ENCODE measurements at regions not wholly inside any gene's neighbourhood (a gene's known extent, or its start where the extent isn't known, plus 50 kb on each side); places are given as distances from the start of the nearest gene placed in this dataset.

DNA sequence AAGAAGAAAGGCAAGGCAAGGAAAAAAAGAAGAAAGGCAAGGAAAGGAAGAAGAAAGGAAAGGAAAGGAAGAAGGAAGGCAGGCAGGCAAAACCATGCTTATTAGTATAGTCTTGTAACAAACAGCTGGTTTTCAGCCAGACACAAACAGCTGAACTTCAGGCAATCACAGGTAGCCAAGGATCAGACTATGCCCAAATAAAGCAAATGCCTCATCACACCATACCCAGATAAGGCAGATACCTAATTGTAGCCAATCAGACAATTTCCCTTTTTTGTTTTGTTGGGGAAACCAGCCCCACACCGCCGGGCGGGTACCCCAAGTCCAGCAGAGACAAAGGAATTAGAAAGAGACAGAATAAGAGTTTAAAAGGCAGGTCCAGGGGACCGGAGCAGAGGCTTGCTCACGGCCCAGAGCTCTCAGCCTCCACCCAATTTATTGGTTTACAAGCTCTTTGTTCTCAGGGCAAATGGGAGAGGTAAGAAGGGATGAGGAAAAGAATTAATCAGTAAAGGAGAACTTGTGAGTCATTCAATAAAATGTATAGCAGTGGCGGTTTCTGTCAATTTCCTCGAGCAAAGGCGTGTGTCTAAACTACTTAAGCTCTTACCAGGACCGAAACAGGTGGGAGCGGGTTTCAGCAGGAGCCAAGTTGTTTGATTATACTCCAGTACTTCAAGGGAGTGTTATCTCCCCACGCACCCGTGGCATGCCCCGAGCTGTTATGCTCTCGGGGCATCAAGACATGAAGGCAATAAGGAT is 886.8 kb downstream of the KCNT2 start:
- DNase-seq: no peak
- no peak for TF ChIP-seq EZH2 (IDR thresholded peaks at IDR 0.05; ENCODE audit: borderline replicate concordance, low read depth, low read length, severe bottlenecking)
- TF ChIP-seq, protein P1, sequence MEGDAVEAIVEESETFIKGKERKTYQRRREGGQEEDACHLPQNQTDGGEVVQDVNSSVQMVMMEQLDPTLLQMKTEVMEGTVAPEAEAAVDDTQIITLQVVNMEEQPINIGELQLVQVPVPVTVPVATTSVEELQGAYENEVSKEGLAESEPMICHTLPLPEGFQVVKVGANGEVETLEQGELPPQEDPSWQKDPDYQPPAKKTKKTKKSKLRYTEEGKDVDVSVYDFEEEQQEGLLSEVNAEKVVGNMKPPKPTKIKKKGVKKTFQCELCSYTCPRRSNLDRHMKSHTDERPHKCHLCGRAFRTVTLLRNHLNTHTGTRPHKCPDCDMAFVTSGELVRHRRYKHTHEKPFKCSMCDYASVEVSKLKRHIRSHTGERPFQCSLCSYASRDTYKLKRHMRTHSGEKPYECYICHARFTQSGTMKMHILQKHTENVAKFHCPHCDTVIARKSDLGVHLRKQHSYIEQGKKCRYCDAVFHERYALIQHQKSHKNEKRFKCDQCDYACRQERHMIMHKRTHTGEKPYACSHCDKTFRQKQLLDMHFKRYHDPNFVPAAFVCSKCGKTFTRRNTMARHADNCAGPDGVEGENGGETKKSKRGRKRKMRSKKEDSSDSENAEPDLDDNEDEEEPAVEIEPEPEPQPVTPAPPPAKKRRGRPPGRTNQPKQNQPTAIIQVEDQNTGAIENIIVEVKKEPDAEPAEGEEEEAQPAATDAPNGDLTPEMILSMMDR (IDR thresholded peaks at IDR 0.05; ENCODE audit: borderline replicate concordance, extremely low read depth, low read length, poor library complexity, severe bottlenecking): no peak
- no peak overlapping the region for H3K27ac ChIP-seq (ENCODE audit: low read length)
- ATAC-seq (ENCODE audit: insufficient read depth, low read depth): no peak
- H3K79me2 ChIP-seq (ENCODE audit: insufficient read depth, low read length): no peaks in the 10 kb centered on the region
- no peak overlapping the region for H3K9ac ChIP-seq (ENCODE audit: low read depth, low read length)
- H3K4me2 ChIP-seq (ENCODE audit: insufficient read depth, low read length): no peak overlapping the region
- no peaks in the 10 kb centered on the region for H3K36me3 ChIP-seq (ENCODE audit: insufficient read depth, low read length)
- no peaks in the 10 kb centered on the region for H3K4me1 ChIP-seq (ENCODE audit: insufficient read depth, low read length)
- H4K20me1 ChIP-seq (ENCODE audit: insufficient read depth, low read length): no peaks in the 10 kb centered on the region
- no peak overlapping the region for H3K4me3 ChIP-seq (ENCODE audit: low read depth in 1 of 2, low read length in 2 of 2)
- no peaks in the 10 kb centered on the region for H3K27me3 ChIP-seq (ENCODE audit: insufficient read depth, low read length, poor library complexity)
- no peaks in the 10 kb centered on the region for H3K9me3 ChIP-seq (ENCODE audit: insufficient read depth, low read length, severe bottlenecking)
- H2AFZ ChIP-seq (ENCODE audit: low read depth, low read length): no peak overlapping the region

DNA sequence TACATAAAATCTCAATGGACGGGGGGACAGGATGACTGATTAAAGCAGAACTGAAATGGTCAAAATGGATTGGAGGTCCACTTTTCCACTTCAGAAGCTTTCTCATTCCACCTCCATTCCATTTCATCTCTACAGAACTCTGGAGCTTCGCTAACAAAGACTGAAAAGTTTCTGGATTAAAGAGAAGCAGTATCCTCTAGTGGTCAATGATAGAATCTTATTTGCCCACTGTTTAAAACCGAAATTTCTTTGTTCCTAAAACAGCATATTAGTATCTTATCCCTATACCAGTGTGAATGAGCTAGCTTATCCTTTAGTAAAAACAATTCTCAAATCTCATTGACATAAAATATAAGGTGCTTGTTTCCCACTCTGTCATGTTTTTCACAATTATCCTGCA is 890.6 kb downstream of the KCNT2 start:
- H2AFZ ChIP-seq (ENCODE audit: low read depth, low read length): no peak overlapping the region
- TF ChIP-seq, protein P1 (IDR thresholded peaks at IDR 0.05; ENCODE audit: borderline replicate concordance, extremely low read depth, low read length, poor library complexity, severe bottlenecking): no peak
- no peak for TF ChIP-seq EZH2 (IDR thresholded peaks at IDR 0.05; ENCODE audit: borderline replicate concordance, low read depth, low read length, severe bottlenecking)
- DNase-seq: no peak
- H3K9ac ChIP-seq (ENCODE audit: low read depth, low read length): no peak overlapping the region
- no peak for ATAC-seq (ENCODE audit: insufficient read depth, low read depth)
- no peaks in the 10 kb centered on the region for H3K27me3 ChIP-seq (ENCODE audit: insufficient read depth, low read length, poor library complexity)
- H3K79me2 ChIP-seq (ENCODE audit: insufficient read depth, low read length): no peaks in the 10 kb centered on the region
- H3K4me1 ChIP-seq (ENCODE audit: insufficient read depth, low read length): no peaks in the 10 kb centered on the region
- H3K9me3 ChIP-seq (ENCODE audit: insufficient read depth, low read length, severe bottlenecking): no peaks in the 10 kb centered on the region
- no peak overlapping the region for H3K4me3 ChIP-seq (ENCODE audit: low read depth in 1 of 2, low read length in 2 of 2)
- no peaks in the 10 kb centered on the region for H3K36me3 ChIP-seq (ENCODE audit: insufficient read depth, low read length)
- no peaks in the 10 kb centered on the region for H4K20me1 ChIP-seq (ENCODE audit: insufficient read depth, low read length)
- no peak overlapping the region for H3K4me2 ChIP-seq (ENCODE audit: insufficient read depth, low read length)
- H3K27ac ChIP-seq (ENCODE audit: low read length): no peak overlapping the region

DNA sequence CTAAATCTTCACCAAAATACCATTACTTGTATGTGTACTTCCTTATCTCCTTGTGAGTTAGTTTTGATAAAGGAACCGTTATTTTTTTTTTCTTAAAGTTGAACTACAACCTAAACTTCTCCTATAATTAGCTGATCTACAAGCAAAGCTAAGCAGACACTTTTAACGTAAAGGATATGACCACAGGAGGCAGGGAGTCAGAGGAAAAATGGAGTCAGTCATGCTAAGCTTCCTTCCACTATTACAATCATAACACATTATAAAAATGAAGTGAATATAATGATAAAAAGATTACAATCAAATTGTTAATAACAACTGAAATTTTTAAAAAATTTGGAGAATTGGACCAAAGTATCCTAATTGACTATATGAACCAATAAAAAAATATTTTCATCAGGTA is 892.6 kb downstream of the KCNT2 start:
- Histone ChIP-seq H3K27me3 (ENCODE audit: insufficient read depth, low read length, poor library complexity) (no peaks in the 10 kb centered on the region), H3K9ac (ENCODE audit: low read depth, low read length) (no peak overlapping the region), H3K36me3 (ENCODE audit: insufficient read depth, low read length) (no peaks in the 10 kb centered on the region), H3K4me3 (ENCODE audit: low read depth in 1 of 2, low read length in 2 of 2) (no peak overlapping the region), H3K4me2 (ENCODE audit: insufficient read depth, low read length) (no peak overlapping the region), H3K4me1 (ENCODE audit: insufficient read depth, low read length) (no peaks in the 10 kb centered on the region), H3K79me2 (ENCODE audit: insufficient read depth, low read length) (no peaks in the 10 kb centered on the region), H4K20me1 (ENCODE audit: insufficient read depth, low read length) (no peaks in the 10 kb centered on the region), H3K27ac (ENCODE audit: low read length) (no peak overlapping the region), H3K9me3 (ENCODE audit: insufficient read depth, low read length, severe bottlenecking) (no peaks in the 10 kb centered on the region), H2AFZ (ENCODE audit: low read depth, low read length) (no peak overlapping the region)
- ATAC-seq (ENCODE audit: insufficient read depth, low read depth) (no peak), DNase-seq (no peak)
- TF ChIP-seq EZH2 (IDR thresholded peaks at IDR 0.05; ENCODE audit: borderline replicate concordance, low read depth, low read length, severe bottlenecking): no peak
- TF ChIP-seq, protein P1 (IDR thresholded peaks at IDR 0.05; ENCODE audit: borderline replicate concordance, extremely low read depth, low read length, poor library complexity, severe bottlenecking): no peak
